Neural cell (in vitro differentiated cells): ENCODE measurements at regions not wholly inside any gene's neighbourhood (a gene's known extent, or its start where the extent isn't known, plus 50 kb on each side); places are given as distances from the start of the nearest gene placed in this dataset.

Experiments used
- H2AFZ ChIP-seq: fragments of 200-600, 300-800 bp; sonication (generic), shearing (Covaris generic); 2 replicates; pipeline ENCODE4 v1.6.0; 2014; ENCODE audit warnings: low read depth, mild to moderate bottlenecking, antibody characterized with exemption, low read length, moderate library complexity
- H3F3A ChIP-seq: fragments of 200-600 bp; shearing (Covaris generic); 2 replicates; pipeline ENCODE4 v1.6.1; 2016; ENCODE audit warnings: mild to moderate bottlenecking, moderate library complexity, mixed read lengths, antibody characterized with exemption, low read length; ENCODE audit not compliant: insufficient read depth, poor library complexity, severe bottlenecking
- H3K27ac ChIP-seq: fragments of 200-600, 300-800 bp; sonication (generic), shearing (Covaris generic); 2 replicates; pipeline ENCODE4 v1.5.1; 2014; ENCODE audit warnings: mild to moderate bottlenecking, low read length, moderate library complexity
- H3K27me3 ChIP-seq: fragments of 300-800, 200-600 bp; sonication (generic), shearing (Covaris generic); 2 replicates; pipeline ENCODE4 v1.6.0; 2014; ENCODE audit warnings: mild to moderate bottlenecking, low read depth, low read length, moderate library complexity; ENCODE audit not compliant: insufficient read depth
- H3K36me3 ChIP-seq: fragments of 300-800, 200-600 bp; sonication (generic), shearing (Covaris generic); 2 replicates; pipeline ENCODE4 v1.5.1; 2014; ENCODE audit warnings: mild to moderate bottlenecking, antibody characterized with exemption, low read length, moderate library complexity; ENCODE audit not compliant: insufficient read depth
- H3K4me2 ChIP-seq: fragments of 300-800, 200-600 bp; sonication (generic), shearing (Covaris generic); 2 replicates; pipeline ENCODE4 v1.6.0; 2014; ENCODE audit warnings: mild to moderate bottlenecking, low read length
- H3K4me3 ChIP-seq: fragments of 300-800, 200-600 bp; sonication (generic), shearing (Covaris generic); 2 replicates; pipeline ENCODE4 v1.5.1; 2014; ENCODE audit warnings: mild to moderate bottlenecking, low read length, moderate library complexity
- H3K79me2 ChIP-seq: fragments of 200-600 bp; shearing (Covaris generic); replicated peaks from 2 replicates; pipeline ENCODE4 v1.6.0; 2014; ENCODE audit warnings: mild to moderate bottlenecking, low read length, moderate library complexity; ENCODE audit not compliant: insufficient read depth
- H3K9ac ChIP-seq: fragments of 300-800, 200-600 bp; sonication (generic), shearing (Covaris generic); 2 replicates; pipeline ENCODE4 v1.6.1; 2016; ENCODE audit warnings: mild to moderate bottlenecking, low read length, mixed read lengths
- H3K9me2 ChIP-seq: fragments of 200-600 bp; shearing (Covaris generic); 2 replicates; pipeline ENCODE4 v1.6.1; 2016; ENCODE audit warnings: mild to moderate bottlenecking, low read length, mixed read lengths; ENCODE audit not compliant: insufficient read depth
- H3K9me3 ChIP-seq: fragments of 200-600, 300-800 bp; sonication (generic), shearing (Covaris generic); 2 replicates; pipeline ENCODE4 v1.6.1; 2016; ENCODE audit warnings: mild to moderate bottlenecking, mixed run types, low read length, moderate library complexity, mixed read lengths
- H4K20me1 ChIP-seq: fragments of 200-600 bp; shearing (Covaris generic); 2 replicates; pipeline ENCODE4 v1.6.1; 2016; ENCODE audit warnings: mild to moderate bottlenecking, mixed run types; ENCODE audit not compliant: insufficient read depth
- EP300 ChIP-seq: fragments of 450-650 bp; conservative IDR thresholded peaks from 2 replicates; pipeline ENCODE4 v1.6.1; 2014; ENCODE audit warnings: antibody characterized with exemption, mild to moderate bottlenecking, moderate library complexity; ENCODE audit not compliant: poor library complexity, severe bottlenecking
- EZH2 ChIP-seq: fragments of 200-600, 300-800 bp; shearing (Covaris generic), sonication (generic); IDR thresholded peaks from 2 replicates; pipeline ENCODE4 v1.6.1; 2014; ENCODE audit warnings: antibody characterized with exemption, low read length, borderline replicate concordance, mild to moderate bottlenecking; ENCODE audit not compliant: insufficient read depth, poor library complexity, severe bottlenecking
- MXI1 ChIP-seq: fragments of 450-650 bp; conservative IDR thresholded peaks from 2 replicates; pipeline ENCODE4 v1.6.1; 2014; ENCODE audit warnings: antibody characterized with exemption, mild to moderate bottlenecking; ENCODE audit not compliant: poor library complexity, severe bottlenecking
- POLR2AphosphoS5 ChIP-seq: IDR thresholded peaks from 2 replicates; pipeline ENCODE4 v1.6.1; 2012
- RAD21 ChIP-seq: fragments of 450-650 bp; conservative IDR thresholded peaks from 2 replicates; pipeline ENCODE4 v1.6.1; 2014; ENCODE audit warnings: antibody characterized with exemption, mild to moderate bottlenecking, moderate library complexity
- SMC3 ChIP-seq: fragments of 450-650 bp; conservative IDR thresholded peaks from 2 replicates; pipeline ENCODE4 v1.6.1; 2014; ENCODE audit warnings: antibody characterized with exemption, mild to moderate bottlenecking, moderate library complexity; ENCODE audit not compliant: poor library complexity
- TAF1 ChIP-seq: IDR thresholded peaks from 2 replicates; pipeline ENCODE4 v1.6.1; 2012; ENCODE audit warnings: low read depth
- TF ChIP-seq, protein P1 (sequence below): IDR thresholded peaks from 2 replicates; pipeline ENCODE4 v1.6.1; 2012; ENCODE audit warnings: borderline replicate concordance
- TF ChIP-seq, protein P2 (sequence below): fragments of 450-650 bp; IDR thresholded peaks from 2 replicates; pipeline ENCODE4 v1.5.1; 2014; ENCODE audit warnings: antibody characterized with exemption, mild to moderate bottlenecking, moderate library complexity; ENCODE audit not compliant: poor library complexity, severe bottlenecking

- Histone ChIP-seq H3K9me3 (no peaks in the 10 kb centered on the region), H4K20me1 (no peaks in the 10 kb centered on the region), H3K27ac (no peak overlapping the region), H3K9ac (no peak overlapping the region), H3K4me2 (no peak overlapping the region), H3K27me3 (no peaks in the 10 kb centered on the region), H3K79me2 (no peaks in the 10 kb centered on the region), H3F3A (no peaks in the 10 kb centered on the region), H3K9me2 (no peaks in the 10 kb centered on the region), H3K36me3 (no peaks in the 10 kb centered on the region), H2AFZ (no peak overlapping the region), H3K4me3 (no peak overlapping the region)
- no peak for TF ChIP-seq SMC3
- TF ChIP-seq MXI1 = no peak
- TF ChIP-seq, protein P1, sequence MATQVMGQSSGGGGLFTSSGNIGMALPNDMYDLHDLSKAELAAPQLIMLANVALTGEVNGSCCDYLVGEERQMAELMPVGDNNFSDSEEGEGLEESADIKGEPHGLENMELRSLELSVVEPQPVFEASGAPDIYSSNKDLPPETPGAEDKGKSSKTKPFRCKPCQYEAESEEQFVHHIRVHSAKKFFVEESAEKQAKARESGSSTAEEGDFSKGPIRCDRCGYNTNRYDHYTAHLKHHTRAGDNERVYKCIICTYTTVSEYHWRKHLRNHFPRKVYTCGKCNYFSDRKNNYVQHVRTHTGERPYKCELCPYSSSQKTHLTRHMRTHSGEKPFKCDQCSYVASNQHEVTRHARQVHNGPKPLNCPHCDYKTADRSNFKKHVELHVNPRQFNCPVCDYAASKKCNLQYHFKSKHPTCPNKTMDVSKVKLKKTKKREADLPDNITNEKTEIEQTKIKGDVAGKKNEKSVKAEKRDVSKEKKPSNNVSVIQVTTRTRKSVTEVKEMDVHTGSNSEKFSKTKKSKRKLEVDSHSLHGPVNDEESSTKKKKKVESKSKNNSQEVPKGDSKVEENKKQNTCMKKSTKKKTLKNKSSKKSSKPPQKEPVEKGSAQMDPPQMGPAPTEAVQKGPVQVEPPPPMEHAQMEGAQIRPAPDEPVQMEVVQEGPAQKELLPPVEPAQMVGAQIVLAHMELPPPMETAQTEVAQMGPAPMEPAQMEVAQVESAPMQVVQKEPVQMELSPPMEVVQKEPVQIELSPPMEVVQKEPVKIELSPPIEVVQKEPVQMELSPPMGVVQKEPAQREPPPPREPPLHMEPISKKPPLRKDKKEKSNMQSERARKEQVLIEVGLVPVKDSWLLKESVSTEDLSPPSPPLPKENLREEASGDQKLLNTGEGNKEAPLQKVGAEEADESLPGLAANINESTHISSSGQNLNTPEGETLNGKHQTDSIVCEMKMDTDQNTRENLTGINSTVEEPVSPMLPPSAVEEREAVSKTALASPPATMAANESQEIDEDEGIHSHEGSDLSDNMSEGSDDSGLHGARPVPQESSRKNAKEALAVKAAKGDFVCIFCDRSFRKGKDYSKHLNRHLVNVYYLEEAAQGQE = no peak
- no peak for TF ChIP-seq POLR2AphosphoS5
- TF ChIP-seq EP300 = no peak
- no peak for TF ChIP-seq RAD21
- TF ChIP-seq EZH2 = no peak
- no peak for TF ChIP-seq TAF1
- TF ChIP-seq, protein P2, sequence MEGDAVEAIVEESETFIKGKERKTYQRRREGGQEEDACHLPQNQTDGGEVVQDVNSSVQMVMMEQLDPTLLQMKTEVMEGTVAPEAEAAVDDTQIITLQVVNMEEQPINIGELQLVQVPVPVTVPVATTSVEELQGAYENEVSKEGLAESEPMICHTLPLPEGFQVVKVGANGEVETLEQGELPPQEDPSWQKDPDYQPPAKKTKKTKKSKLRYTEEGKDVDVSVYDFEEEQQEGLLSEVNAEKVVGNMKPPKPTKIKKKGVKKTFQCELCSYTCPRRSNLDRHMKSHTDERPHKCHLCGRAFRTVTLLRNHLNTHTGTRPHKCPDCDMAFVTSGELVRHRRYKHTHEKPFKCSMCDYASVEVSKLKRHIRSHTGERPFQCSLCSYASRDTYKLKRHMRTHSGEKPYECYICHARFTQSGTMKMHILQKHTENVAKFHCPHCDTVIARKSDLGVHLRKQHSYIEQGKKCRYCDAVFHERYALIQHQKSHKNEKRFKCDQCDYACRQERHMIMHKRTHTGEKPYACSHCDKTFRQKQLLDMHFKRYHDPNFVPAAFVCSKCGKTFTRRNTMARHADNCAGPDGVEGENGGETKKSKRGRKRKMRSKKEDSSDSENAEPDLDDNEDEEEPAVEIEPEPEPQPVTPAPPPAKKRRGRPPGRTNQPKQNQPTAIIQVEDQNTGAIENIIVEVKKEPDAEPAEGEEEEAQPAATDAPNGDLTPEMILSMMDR = no peak
Observed at GRCh38 chr3:150302246-150302645, 105.9 kb upstream of the TSC22D2 start.

GRCh38 chr3:150300852-150301517 is 107.1 kb upstream of the TSC22D2 start:
- Histone ChIP-seq H3K27ac (no peak overlapping the region), H3K9me3 (no peaks in the 10 kb centered on the region), H3K4me2 (no peak overlapping the region), H3K4me3 (no peak overlapping the region), H3K27me3 (no peaks in the 10 kb centered on the region), H3F3A (no peaks in the 10 kb centered on the region), H2AFZ (no peak overlapping the region), H3K9me2 (no peaks in the 10 kb centered on the region), H3K36me3 (no peaks in the 10 kb centered on the region), H4K20me1 (no peaks in the 10 kb centered on the region), H3K79me2 (no peaks in the 10 kb centered on the region), H3K9ac (no peak overlapping the region)
- TF ChIP-seq, protein P2 = no peak
- TF ChIP-seq EP300 (no peak), TAF1 (no peak), EZH2 (no peak), POLR2AphosphoS5 (no peak), MXI1 (no peak)
- TF ChIP-seq, protein P1 = no peak
